Rectal smooth muscle tissue (tissue), 1 donor: ENCODE measurements at regions not wholly inside any gene's neighbourhood (a gene's known extent, or its start where the extent isn't known, plus 50 kb on each side); places are given as distances from the start of the nearest gene placed in this dataset.

Experiments used
- H3K27ac ChIP-seq: one replicate; pipeline ENCODE4 v1.7.0; 2013; ENCODE audit warnings: low read depth, low read length, inconsistent platforms
- H3K27me3 ChIP-seq: one replicate; pipeline ENCODE4 v1.7.0; 2013; ENCODE audit warnings: low read length; ENCODE audit not compliant: control insufficient read depth, insufficient read depth
- H3K36me3 ChIP-seq: one replicate; pipeline ENCODE4 v1.7.0; 2013; ENCODE audit warnings: low read length; ENCODE audit not compliant: control insufficient read depth, insufficient read depth
- H3K4me1 ChIP-seq: one replicate; pipeline ENCODE4 v1.7.0; 2013; ENCODE audit warnings: low read length; ENCODE audit not compliant: control insufficient read depth, insufficient read depth
- H3K4me3 ChIP-seq: one replicate; pipeline ENCODE4 v1.7.0; 2013; ENCODE audit warnings: low read length
- H3K9ac ChIP-seq: one replicate; pipeline ENCODE4 v1.7.0; 2013; ENCODE audit warnings: low read length

DNA sequence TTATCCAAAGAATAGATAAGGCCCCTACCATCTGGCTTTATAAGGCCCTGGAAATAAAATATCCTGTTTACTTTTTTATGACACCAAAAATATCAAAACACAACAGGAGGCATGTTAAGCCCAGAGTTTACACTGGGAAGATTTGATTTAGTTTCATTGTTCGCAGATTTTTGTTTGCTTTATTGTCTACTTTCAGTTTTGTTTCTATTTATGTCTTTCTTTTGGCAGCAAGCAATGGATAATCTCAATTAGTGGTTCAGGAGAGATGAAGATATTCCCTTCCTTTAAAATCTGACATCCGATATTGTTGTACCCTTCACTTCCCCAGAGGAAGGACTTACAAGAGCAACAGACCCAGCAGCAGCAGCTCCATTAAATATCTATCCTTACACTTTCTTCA is 249.4 kb upstream of the ARPP21 start:
- H3K36me3 ChIP-seq: no peaks in the 10 kb centered on the region
- no peak overlapping the region for H3K9ac ChIP-seq
- no peaks in the 10 kb centered on the region for H3K27me3 ChIP-seq
- no peak overlapping the region for H3K27ac ChIP-seq
- H3K4me1 ChIP-seq: no peaks in the 10 kb centered on the region
- H3K4me3 ChIP-seq: no peak overlapping the region

DNA sequence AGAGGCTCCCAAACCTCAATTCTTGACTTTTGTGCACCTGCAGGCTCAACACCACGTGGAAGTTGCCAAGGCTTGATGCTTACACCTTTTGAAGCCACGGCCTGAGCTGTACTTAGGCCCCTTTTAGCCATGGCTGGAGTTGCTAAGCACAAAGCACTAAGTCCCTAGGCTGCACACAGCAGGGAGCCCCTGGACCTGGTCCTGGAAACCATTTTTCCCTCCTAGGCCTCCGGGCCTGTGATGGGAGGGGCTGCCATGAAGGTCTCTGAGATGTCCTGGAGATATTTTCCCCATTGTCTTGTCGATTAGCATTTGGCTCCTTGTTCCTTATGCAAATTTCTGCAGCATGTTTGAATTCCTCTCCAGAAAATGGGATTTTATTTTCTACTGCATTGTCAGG is 247.1 kb upstream of the ARPP21 start:
- no peaks in the 10 kb centered on the region for H3K27me3 ChIP-seq
- H3K9ac ChIP-seq: no peak overlapping the region
- H3K4me3 ChIP-seq: no peak overlapping the region
- H3K4me1 ChIP-seq: no peaks in the 10 kb centered on the region
- H3K36me3 ChIP-seq: no peaks in the 10 kb centered on the region
- H3K27ac ChIP-seq: no peak overlapping the region

DNA sequence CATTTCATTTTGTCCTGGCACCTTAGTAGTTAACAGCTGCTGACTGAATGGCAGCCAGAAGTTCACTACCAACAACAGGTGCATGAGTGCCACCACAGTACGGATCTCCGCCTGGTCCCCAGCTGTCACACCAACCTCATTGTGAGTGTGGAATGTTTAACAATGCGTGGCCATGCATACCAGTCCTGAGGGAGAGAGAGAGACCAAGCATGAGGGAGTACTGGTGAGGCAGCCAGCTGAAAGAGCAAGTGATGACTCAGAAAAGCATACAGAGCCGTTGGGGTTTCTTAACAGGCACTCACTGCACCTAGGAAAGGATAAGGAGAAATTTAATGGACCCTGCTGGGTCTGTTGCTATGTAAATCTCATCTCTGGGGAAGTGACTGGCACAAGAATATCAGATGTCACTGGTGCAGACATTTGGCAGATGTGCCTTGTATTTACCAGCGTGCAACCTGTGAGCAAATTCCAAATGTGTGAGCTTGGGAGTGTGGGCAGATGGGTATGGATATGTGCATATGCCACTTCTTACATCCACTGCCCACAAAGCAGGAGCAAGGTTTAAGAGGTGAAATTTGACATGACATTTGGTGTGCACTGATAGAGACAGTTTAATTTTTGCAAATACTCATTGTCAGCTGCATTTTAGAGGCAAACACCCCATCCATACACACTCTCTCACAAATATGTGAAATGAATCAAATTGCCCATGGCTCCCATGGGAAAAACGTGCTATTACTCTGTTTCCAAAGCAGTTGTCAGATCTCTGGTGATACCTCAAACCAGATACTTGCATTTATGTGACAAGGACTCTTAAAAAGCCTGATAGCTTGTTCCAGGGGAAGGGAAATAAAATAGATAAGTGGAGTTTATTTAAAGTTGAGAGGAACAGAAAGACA is 245.2 kb upstream of the ARPP21 start:
- H3K9ac ChIP-seq: no peak overlapping the region
- no peaks in the 10 kb centered on the region for H3K27me3 ChIP-seq
- no peaks in the 10 kb centered on the region for H3K4me1 ChIP-seq
- H3K36me3 ChIP-seq: no peaks in the 10 kb centered on the region
- no peak overlapping the region for H3K4me3 ChIP-seq
- no peak overlapping the region for H3K27ac ChIP-seq

DNA sequence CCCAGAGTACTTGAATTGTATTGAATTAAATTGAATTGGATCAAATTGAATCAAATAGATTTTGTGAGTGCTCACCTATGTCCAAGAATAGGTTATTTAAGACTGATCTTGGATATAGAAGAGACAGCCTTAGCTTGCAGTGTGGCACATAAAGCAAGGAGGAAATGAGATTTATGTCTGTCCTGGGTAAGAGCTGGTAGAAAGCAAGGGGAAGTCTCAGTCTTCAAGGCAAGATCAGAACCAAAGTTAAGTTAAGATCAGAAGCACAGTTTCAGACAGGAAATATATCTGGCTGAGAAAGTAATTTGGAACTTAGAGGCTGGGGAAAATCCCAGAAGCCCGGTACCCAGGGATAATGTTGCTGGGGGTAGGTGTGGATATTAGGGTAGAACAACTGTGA is 244.4 kb upstream of the ARPP21 start:
- no peaks in the 10 kb centered on the region for H3K27me3 ChIP-seq
- no peak overlapping the region for H3K4me3 ChIP-seq
- H3K4me1 ChIP-seq: no peaks in the 10 kb centered on the region
- H3K9ac ChIP-seq: no peak overlapping the region
- no peaks in the 10 kb centered on the region for H3K36me3 ChIP-seq
- H3K27ac ChIP-seq: no peak overlapping the region

DNA sequence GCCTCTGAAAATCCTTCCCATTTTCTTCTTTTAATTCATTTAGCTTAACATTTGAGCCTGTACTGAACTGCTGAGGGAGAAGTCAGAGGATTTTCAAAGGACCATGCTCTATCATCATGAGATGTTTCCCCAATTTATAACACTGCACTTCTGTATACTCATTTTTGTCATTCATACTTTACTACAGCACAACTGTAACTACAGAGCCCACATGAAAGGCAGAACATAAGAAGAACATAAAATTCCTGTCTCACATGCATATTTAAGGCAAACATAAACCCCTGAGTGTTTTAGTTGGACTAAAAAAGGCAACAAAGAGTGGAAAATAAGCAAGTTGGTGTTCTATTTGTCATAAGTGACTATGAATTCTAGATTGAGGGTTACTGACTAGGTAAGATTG is 237.7 kb upstream of the ARPP21 start:
- no peak overlapping the region for H3K9ac ChIP-seq
- H3K4me1 ChIP-seq: no peaks in the 10 kb centered on the region
- no peak overlapping the region for H3K4me3 ChIP-seq
- H3K27ac ChIP-seq: no peak overlapping the region
- H3K27me3 ChIP-seq: no peaks in the 10 kb centered on the region
- no peaks in the 10 kb centered on the region for H3K36me3 ChIP-seq

DNA sequence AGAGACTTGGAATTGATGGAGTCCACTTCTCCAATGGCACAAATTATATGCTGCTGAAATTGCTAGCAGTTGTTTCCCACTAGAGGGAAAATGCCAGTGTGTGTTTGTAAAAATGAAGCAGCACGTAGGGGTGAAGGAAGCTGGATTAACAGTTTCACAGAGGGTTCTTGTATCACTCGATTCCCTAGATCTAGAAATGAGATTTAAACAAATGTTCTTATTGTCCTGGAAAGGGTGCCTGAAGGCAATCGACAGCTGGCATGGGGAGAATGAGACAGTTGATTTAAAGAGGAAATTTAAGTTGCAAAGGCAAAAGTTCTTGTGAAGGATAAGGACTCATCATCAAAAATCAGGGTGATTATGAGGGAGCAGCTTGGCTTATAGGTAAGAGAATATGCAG is 234.8 kb upstream of the ARPP21 start:
- H3K4me1 ChIP-seq: no peaks in the 10 kb centered on the region
- no peak overlapping the region for H3K27ac ChIP-seq
- H3K9ac ChIP-seq: no peak overlapping the region
- H3K36me3 ChIP-seq: no peaks in the 10 kb centered on the region
- H3K4me3 ChIP-seq: no peak overlapping the region
- no peaks in the 10 kb centered on the region for H3K27me3 ChIP-seq

DNA sequence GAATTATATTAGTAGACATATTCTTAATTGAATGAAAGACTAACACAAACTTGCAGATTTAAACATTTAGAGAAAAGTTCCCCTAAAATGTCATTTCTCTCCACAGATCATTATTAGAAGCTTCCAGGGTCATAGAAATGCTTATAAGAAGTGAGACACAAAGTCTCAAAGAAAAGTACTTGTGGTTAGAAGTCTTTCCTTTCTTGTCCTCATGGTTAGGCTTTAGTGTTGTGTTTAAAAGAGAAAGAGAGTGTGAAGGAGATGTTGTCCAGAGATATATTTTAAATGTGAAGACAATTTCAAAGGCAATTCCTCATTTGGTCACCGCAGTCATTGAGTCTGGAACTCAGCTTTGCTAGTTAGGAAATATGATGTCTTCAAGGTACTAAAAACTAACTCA is 230.4 kb upstream of the ARPP21 start:
- H3K27me3 ChIP-seq: no peaks in the 10 kb centered on the region
- H3K4me1 ChIP-seq: no peaks in the 10 kb centered on the region
- no peaks in the 10 kb centered on the region for H3K36me3 ChIP-seq
- no peak overlapping the region for H3K4me3 ChIP-seq
- H3K27ac ChIP-seq: no peak overlapping the region
- H3K9ac ChIP-seq: no peak overlapping the region

DNA sequence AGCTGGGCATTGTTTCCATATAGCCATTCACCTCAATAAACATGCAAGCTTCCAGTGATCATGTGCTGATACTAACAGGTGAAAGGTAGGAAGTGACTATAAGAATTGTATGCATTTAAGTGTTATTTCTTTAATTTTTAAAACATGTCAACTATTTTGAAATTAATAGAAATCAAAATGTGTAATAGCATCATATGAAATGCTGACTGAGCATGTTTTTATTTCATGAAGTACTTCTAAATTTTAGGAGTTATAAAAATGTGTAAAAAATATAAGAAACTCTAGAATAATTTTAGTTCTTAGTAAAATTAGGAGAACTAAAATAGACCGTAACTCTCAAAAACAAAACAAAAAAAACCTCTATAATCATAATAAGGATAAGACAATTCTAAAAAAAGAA is 229.3 kb upstream of the ARPP21 start:
- H3K36me3 ChIP-seq: no peaks in the 10 kb centered on the region
- no peak overlapping the region for H3K27ac ChIP-seq
- H3K9ac ChIP-seq: no peak overlapping the region
- no peak overlapping the region for H3K4me3 ChIP-seq
- no peaks in the 10 kb centered on the region for H3K4me1 ChIP-seq
- no peaks in the 10 kb centered on the region for H3K27me3 ChIP-seq

DNA sequence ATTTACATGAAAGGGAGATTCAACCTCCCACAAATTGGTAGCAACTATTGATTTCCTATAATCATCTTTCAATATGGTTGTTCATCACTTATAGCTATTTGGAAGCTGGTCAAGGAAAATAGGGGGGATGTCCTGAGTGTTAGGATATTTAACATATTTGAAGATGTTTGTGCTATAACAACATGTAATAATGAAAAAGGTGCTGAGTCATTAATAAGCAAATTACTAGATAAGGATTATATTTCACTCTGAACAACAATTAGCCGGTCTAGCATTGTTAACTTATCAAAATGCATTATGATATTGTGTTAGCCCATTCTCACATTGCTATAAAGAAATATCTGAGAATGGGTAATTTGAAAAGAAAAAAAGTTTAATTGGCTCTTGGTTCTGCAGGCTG is 225.8 kb upstream of the ARPP21 start:
- no peaks in the 10 kb centered on the region for H3K4me1 ChIP-seq
- no peak overlapping the region for H3K9ac ChIP-seq
- no peak overlapping the region for H3K27ac ChIP-seq
- no peak overlapping the region for H3K4me3 ChIP-seq
- no peaks in the 10 kb centered on the region for H3K27me3 ChIP-seq
- no peaks in the 10 kb centered on the region for H3K36me3 ChIP-seq

DNA sequence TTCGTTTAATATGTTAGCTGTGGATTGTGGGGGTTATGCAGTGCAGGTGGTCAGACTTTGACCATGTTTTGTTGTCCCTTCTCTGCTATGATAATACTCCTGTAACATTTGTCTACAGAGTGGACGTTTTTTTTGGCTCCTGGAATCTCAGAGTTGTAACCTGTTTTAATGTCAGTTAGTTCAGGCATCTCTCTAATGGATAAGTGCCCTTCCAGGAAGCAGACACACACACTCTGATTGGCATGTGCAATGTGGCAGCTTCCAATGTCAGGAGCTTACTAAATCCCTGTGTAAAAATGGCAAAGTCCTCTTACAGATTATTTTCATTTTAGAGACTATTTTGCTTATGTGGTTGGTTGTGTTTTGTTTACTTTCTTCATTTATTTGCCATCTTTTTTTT is 222.2 kb upstream of the ARPP21 start:
- no peaks in the 10 kb centered on the region for H3K36me3 ChIP-seq
- no peaks in the 10 kb centered on the region for H3K27me3 ChIP-seq
- no peak overlapping the region for H3K27ac ChIP-seq
- no peak overlapping the region for H3K9ac ChIP-seq
- H3K4me3 ChIP-seq: no peak overlapping the region
- H3K4me1 ChIP-seq: no peaks in the 10 kb centered on the region

DNA sequence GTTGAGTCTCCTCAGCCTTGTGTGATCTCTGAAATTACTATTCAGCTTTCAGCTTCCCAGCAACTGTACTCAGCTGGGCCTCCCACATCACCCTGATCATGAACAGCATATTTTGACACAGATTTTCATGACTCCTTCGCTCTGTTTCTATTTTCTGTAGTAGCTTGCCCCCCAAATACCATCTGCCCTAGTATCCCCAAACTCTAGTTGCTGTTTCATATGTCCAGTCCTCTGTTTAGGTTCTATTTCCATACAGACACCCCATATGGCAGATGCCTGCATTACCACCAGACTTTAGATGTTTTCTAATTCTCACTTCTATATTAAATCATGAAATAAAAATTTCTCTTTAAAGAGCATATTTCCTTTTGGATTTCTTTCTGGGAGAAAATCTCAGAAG is 217.2 kb upstream of the ARPP21 start:
- no peaks in the 10 kb centered on the region for H3K27me3 ChIP-seq
- H3K4me3 ChIP-seq: no peak overlapping the region

DNA sequence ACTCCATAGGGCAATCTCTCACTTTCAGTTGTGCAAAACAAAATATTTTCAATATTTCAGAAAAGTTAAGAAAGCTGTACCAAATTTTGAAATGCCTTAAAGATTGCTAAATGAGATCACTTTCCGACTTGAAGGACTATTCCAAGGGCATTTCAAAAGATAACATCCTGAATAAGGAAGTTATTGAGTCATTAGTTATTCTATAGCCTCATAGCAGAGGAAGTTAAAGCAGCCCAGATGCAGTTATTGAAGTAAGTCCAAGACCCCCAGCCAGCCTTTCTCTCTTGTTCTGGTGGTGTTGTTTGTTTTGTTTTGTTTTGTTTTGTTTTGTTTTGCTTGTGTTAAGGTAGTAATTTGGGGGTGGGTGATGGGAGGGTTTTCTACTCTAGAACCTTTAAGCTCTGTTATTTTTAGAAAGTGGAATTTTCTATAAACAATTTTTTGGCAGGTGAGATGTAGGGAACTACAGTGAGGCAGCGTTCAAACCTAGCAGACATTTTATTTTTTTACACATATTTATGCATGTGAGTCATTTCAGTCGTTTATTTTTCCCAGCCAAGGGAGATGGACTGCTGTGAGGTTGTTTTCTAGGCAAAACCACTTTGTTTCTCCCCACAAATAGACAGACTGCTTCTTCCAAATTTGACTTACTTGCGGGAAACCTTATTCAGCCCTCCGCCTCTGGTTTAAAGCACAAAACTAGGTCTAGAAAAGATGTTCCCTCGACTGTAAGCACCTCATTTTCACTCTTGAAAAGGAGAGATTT is 216.3 kb upstream of the ARPP21 start:
- Histone ChIP-seq H3K4me3 (no peak overlapping the region), H3K4me1 (no peaks in the 10 kb centered on the region), H3K36me3 (no peaks in the 10 kb centered on the region), H3K27me3 (no peaks in the 10 kb centered on the region), H3K9ac (no peak overlapping the region), H3K27ac (no peak overlapping the region)

More for the DNA sequence above, 217.2 kb upstream of the ARPP21 start:
- no peak overlapping the region for H3K9ac ChIP-seq
- no peak overlapping the region for H3K27ac ChIP-seq
- H3K36me3 ChIP-seq: no peaks in the 10 kb centered on the region
- no peaks in the 10 kb centered on the region for H3K4me1 ChIP-seq
